ENCODE measurements at regions not wholly inside any gene's neighbourhood (a gene's known extent, or its start where the extent isn't known, plus 50 kb on each side); places are given as distances from the start of the nearest gene placed in this dataset.

DNA sequence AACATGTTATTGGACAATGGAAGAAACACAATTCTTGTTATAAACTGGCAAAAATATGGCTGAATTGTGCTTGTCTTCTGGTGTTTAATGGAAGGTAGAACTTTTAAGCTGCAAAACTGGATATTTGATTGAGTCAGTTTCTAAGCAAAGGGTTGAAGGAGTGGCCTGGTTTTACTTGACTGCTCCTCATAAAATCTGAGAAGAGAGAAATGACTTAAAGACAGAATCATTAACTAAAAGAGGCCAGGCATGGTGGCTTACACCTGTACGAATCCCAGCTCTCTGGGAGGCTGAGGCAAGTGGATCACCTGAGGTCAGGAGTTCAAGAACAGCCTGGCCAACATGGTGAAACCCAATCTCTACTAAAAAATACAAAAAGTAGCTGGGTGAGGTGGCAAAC lies 770.7 kb downstream of the CDH11 start:
- TF ChIP-seq CTCF (IDR thresholded peaks at IDR 0.05) (no peak), POLR2AphosphoS5 (IDR thresholded peaks at IDR 0.05) (no peak)

Data from stomach (tissue), 4 donors.